ENCODE measurements at regions not wholly inside any gene's neighbourhood (a gene's known extent, or its start where the extent isn't known, plus 50 kb on each side); places are given as distances from the start of the nearest gene placed in this dataset.

DNA sequence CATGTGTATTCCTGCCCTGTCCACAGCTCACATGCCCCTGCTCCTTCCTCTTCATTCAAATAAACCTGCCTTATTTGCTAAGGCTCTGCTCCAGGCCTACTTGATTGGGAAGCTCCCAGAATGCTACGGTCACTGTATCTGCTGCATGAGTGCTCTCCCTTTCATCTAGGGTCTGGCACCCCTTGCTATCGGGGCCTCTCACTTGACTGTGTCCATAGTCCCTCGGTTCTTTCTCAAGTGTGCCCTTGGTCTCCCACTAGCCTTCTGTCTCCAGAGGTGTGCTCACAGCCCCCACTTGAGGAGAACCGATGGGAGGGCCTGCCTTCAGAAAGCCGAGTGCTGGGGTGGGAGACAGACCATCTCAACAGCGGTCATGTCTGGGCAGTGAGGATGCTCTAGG lies 57.4 kb upstream of the NMNAT3 start:
- intact Hi-C loops (cut with DNase I; ENCODE audit: low total_unique reads) (no loop called here), in situ Hi-C loops (cut with MboI; ENCODE audit: low pct_ligation_motif_present in 1 of 4, low pct_unique_long_range_greater_than_20kb in 1 of 4, low sequenced_read_pairs in 3 of 4) (no loop called here)
- no peak for TF ChIP-seq POLR2AphosphoS5 (IDR thresholded peaks at IDR 0.05)
- no peak for TF ChIP-seq POLR2A (IDR thresholded peaks at IDR 0.05)
- TF ChIP-seq CTCF (IDR thresholded peaks at IDR 0.05), result no peak
- TF ChIP-seq EP300 (IDR thresholded peaks at IDR 0.05; ENCODE audit: low read depth), result no peak
- no peaks in the 10 kb centered on the region for H3K36me3 ChIP-seq
- H3K9me3 ChIP-seq, result no peaks in the 10 kb centered on the region
- H3K27me3 ChIP-seq, result no peaks in the 10 kb centered on the region
- no peak overlapping the region for H3K27ac ChIP-seq
- H3K4me3 ChIP-seq, result no peak overlapping the region
- no peak for DNase-seq
- WGBS, 2 donors (ENCODE audit: low coverage in 1 of 2), result 77% methylated on average over 6 of the region's 6 CpGs; no CpG with 5 or more reads in 1 of the 2 donors
- H3K4me1 ChIP-seq, result no peaks in the 10 kb centered on the region

DNA sequence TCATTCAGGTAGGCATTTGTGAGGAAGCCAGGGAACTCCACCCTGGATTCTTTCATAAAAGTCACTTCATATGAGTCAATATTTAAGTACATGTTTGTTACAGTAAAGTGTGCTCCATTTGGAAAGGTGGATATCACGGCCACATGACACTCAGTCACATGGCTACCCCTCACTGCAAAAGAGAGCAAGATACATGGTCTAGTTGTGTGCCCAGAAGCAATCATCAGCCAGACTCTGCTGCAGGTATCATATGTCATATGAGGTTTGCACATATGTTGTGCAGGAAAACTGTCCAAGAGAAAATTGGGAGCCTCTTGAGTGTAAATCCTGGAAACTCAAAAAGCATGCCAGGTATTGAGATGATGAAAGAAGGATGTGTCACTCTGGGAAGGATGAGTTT lies 55.0 kb upstream of the NMNAT3 start:
- Histone ChIP-seq H3K36me3 (no peaks in the 10 kb centered on the region), H3K27ac (no peak overlapping the region), H3K4me1 (no peaks in the 10 kb centered on the region), H3K9me3 (no peaks in the 10 kb centered on the region), H3K4me3 (no peak overlapping the region), H3K27me3 (no peaks in the 10 kb centered on the region)
- DNase-seq, result no peak
- in situ Hi-C loops (cut with MboI; ENCODE audit: low pct_ligation_motif_present in 1 of 4, low pct_unique_long_range_greater_than_20kb in 1 of 4, low sequenced_read_pairs in 3 of 4), result no loop called here
- TF ChIP-seq EP300 (IDR thresholded peaks at IDR 0.05; ENCODE audit: low read depth) (no peak), POLR2A (IDR thresholded peaks at IDR 0.05) (no peak), CTCF (IDR thresholded peaks at IDR 0.05) (no peak), POLR2AphosphoS5 (IDR thresholded peaks at IDR 0.05) (no peak)
- WGBS, 2 donors (ENCODE audit: low coverage in 1 of 2), result 50% methylated on average over 1 of the region's 1 CpG; no CpG with 5 or more reads in 1 of the 2 donors
- intact Hi-C loops (cut with DNase I; ENCODE audit: low total_unique reads), result no loop called here

DNA sequence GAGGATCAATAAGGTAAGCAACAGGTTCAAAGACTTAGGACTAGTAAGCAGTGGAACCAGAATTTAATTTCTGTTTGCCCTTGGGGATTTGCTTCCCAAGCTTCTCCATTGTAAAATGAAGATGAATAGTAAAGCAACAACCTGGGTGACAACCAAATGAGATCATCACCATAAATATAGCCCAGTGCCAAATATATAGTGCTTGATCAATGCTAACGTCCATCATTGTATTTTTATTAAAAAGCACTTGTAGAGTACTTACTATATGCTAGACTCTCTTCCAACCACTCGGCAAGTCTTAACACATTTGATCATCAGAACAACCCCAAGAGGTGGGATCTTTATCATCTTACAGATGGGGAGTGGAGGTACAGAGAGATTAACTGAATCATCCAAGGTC lies 51.5 kb upstream of the NMNAT3 start:
- no peaks in the 10 kb centered on the region for H3K36me3 ChIP-seq
- 73 to 76% methylated on average over 2 of the region's 2 CpGs for WGBS, 2 donors (ENCODE audit: low coverage in 1 of 2)
- H3K4me3 ChIP-seq, result no peak overlapping the region
- no peaks in the 10 kb centered on the region for H3K27me3 ChIP-seq
- no peaks in the 10 kb centered on the region for H3K4me1 ChIP-seq
- intact Hi-C loops (cut with DNase I; ENCODE audit: low total_unique reads) (no loop called here), in situ Hi-C loops (cut with MboI; ENCODE audit: low pct_ligation_motif_present in 1 of 4, low pct_unique_long_range_greater_than_20kb in 1 of 4, low sequenced_read_pairs in 3 of 4) (no loop called here)
- no peak overlapping the region for H3K27ac ChIP-seq
- no peaks in the 10 kb centered on the region for H3K9me3 ChIP-seq
- DNase-seq, result no peak
- TF ChIP-seq EP300 (IDR thresholded peaks at IDR 0.05; ENCODE audit: low read depth) (no peak), CTCF (IDR thresholded peaks at IDR 0.05) (no peak), POLR2A (IDR thresholded peaks at IDR 0.05) (no peak), POLR2AphosphoS5 (IDR thresholded peaks at IDR 0.05) (no peak)

DNA sequence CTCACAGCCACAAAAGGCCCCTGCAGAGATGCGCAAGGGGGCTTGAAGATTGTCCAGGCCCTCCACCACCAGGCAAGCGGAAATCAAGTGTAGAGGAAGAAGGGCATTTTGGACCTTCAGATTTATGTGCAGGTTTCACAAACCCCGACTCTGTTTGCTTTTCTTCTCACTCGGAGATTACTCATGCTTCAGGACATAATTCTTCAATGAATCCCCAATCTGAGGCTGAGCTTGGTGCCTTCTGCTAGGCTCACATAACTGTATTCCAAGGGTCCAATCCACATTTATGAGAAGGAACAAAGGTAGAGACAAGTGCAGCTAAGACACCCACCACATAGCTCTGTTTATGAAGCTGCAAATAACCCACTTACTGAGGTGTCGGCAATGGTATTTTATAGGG lies 50.6 kb upstream of the NMNAT3 start:
- DNase-seq, result no peak
- in situ Hi-C loops (cut with MboI; ENCODE audit: low pct_ligation_motif_present in 1 of 4, low pct_unique_long_range_greater_than_20kb in 1 of 4, low sequenced_read_pairs in 3 of 4) (no loop called here), intact Hi-C loops (cut with DNase I; ENCODE audit: low total_unique reads) (no loop called here)
- Histone ChIP-seq H3K27ac (no peak overlapping the region), H3K9me3 (no peaks in the 10 kb centered on the region), H3K4me1 (no peaks in the 10 kb centered on the region), H3K36me3 (no peaks in the 10 kb centered on the region), H3K4me3 (no peak overlapping the region), H3K27me3 (no peaks in the 10 kb centered on the region)
- no peak for TF ChIP-seq POLR2AphosphoS5 (IDR thresholded peaks at IDR 0.05)
- TF ChIP-seq POLR2A (IDR thresholded peaks at IDR 0.05), result no peak
- no peak for TF ChIP-seq CTCF (IDR thresholded peaks at IDR 0.05)
- TF ChIP-seq EP300 (IDR thresholded peaks at IDR 0.05; ENCODE audit: low read depth), result no peak
- WGBS, 2 donors (ENCODE audit: low coverage in 1 of 2), result 79% methylated on average over 5 of the region's 5 CpGs; no CpG with 5 or more reads in 1 of the 2 donors
